ENCODE measurements at regions not wholly inside any gene's neighbourhood (a gene's known extent, or its start where the extent isn't known, plus 50 kb on each side); places are given as distances from the start of the nearest gene placed in this dataset.

GRCh38 chr15:96598514-96598913 lies 268.0 kb downstream of the NR2F2 start:
- Histone ChIP-seq H3K4me1 (no peaks in the 10 kb centered on the region), H3K4me3 (no peak overlapping the region), H3K36me3 (replicated peaks) (no peaks in the 10 kb centered on the region), H3K27me3 (ENCODE audit: low read depth) (peaks cover 6% of the 10 kb centered on the region; the same call in 1 of the 2 replicates), H3K9me3 (no peaks in the 10 kb centered on the region)
- no peak for DNase-seq (ENCODE audit: low spot score in 2 of 2)
- in situ Hi-C loops (cut with MboI; ENCODE audit: low sequenced_read_pairs), result no loop called here

GRCh38 chr15:96599268-96599667 lies 268.8 kb downstream of the NR2F2 start:
- H3K36me3 ChIP-seq (replicated peaks), result no peaks in the 10 kb centered on the region
- no peak overlapping the region for H3K4me3 ChIP-seq
- in situ Hi-C loops (cut with MboI; ENCODE audit: low sequenced_read_pairs), result no loop called here
- peaks cover 6% of the 10 kb centered on the region; the same call in 1 of the 2 replicates for H3K27me3 ChIP-seq (ENCODE audit: low read depth)
- H3K9me3 ChIP-seq, result no peaks in the 10 kb centered on the region
- no peak for DNase-seq (ENCODE audit: low spot score in 2 of 2)
- H3K4me1 ChIP-seq, result no peaks in the 10 kb centered on the region

- Histone ChIP-seq H3K9me3 (no peaks in the 10 kb centered on the region), H3K4me3 (no peak overlapping the region), H3K36me3 (replicated peaks) (no peaks in the 10 kb centered on the region), H3K4me1 (no peaks in the 10 kb centered on the region), H3K27me3 (ENCODE audit: low read depth) (peaks cover 6% of the 10 kb centered on the region; the same call in 1 of the 2 replicates)
- DNase-seq (ENCODE audit: low spot score in 2 of 2), result no peak
- in situ Hi-C loops (cut with MboI; ENCODE audit: low sequenced_read_pairs), result no loop called here
Observed at GRCh38 chr15:96600350-96600749, 269.9 kb downstream of the NR2F2 start.

DNA sequence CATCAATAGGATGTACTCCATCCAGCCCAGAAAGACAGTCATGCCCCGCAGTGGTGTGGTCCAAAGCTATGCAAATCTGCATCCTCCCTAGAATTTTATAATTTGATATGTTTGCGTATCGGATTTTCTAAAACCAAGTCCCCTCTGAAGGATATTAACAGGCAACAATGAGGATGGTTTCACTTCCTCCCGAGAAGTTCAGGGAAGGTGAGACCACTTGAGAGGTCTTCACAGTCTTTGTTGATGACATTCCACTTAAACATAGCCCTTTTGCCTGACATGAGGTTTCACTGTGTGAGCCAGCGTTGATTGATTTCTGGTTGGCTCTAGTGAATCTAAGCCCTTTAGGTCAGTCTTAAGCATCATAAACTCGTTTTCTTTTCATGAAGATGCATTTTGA lies 276.1 kb downstream of the NR2F2 start:
- H3K9me3 ChIP-seq, result no peaks in the 10 kb centered on the region
- no peaks in the 10 kb centered on the region for H3K36me3 ChIP-seq (replicated peaks)
- H3K4me3 ChIP-seq, result no peak overlapping the region
- 0 out of 2 replicates have a peak, but pooled peaks cover under 1% of the 10 kb centered on the region for H3K27me3 ChIP-seq (ENCODE audit: low read depth)
- in situ Hi-C loops (cut with MboI; ENCODE audit: low sequenced_read_pairs), result no loop called here
- H3K4me1 ChIP-seq, result no peaks in the 10 kb centered on the region
- no peak for DNase-seq (ENCODE audit: low spot score in 2 of 2)

- no peaks in the 10 kb centered on the region for H3K4me1 ChIP-seq
- in situ Hi-C loops (cut with MboI; ENCODE audit: low sequenced_read_pairs), result no loop called here
- no peaks in the 10 kb centered on the region for H3K36me3 ChIP-seq (replicated peaks)
- H3K4me3 ChIP-seq, result no peak overlapping the region
- DNase-seq (ENCODE audit: low spot score in 2 of 2), result no peak
- H3K9me3 ChIP-seq, result no peaks in the 10 kb centered on the region
- no peaks in the 10 kb centered on the region for H3K27me3 ChIP-seq (ENCODE audit: low read depth)
Observed at GRCh38 chr15:96610757-96611156, 280.3 kb downstream of the NR2F2 start.

- Histone ChIP-seq H3K4me1 (no peaks in the 10 kb centered on the region), H3K27me3 (ENCODE audit: low read depth) (no peaks in the 10 kb centered on the region), H3K36me3 (replicated peaks) (no peaks in the 10 kb centered on the region), H3K4me3 (no peak overlapping the region), H3K9me3 (no peaks in the 10 kb centered on the region)
- in situ Hi-C loops (cut with MboI; ENCODE audit: low sequenced_read_pairs), result no loop called here
- DNase-seq (ENCODE audit: low spot score in 2 of 2), result no peak
Observed at GRCh38 chr15:96612917-96613316, 282.4 kb downstream of the NR2F2 start.

DNA sequence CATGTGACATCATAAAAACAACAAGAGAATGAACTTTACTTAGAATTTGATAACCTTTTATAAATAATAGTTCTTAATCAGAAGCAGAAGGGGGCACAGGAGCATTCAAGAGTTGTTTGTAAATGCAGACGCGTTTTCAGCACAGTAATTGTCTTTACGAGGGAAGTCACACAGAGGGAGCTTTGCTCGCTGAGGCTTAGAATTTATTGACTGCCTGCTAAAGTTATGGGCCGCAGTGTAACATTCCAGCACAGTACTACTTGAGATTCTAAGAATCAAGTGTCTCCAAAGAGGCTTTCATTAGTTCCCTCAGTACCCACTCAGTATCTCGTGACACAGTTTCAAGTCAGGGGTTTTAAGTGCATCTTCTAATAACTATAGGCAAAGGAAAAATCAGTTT lies 288.7 kb downstream of the NR2F2 start:
- Histone ChIP-seq H3K36me3 (replicated peaks) (no peaks in the 10 kb centered on the region), H3K4me1 (no peaks in the 10 kb centered on the region), H3K9me3 (no peaks in the 10 kb centered on the region), H3K4me3 (no peak overlapping the region), H3K27me3 (ENCODE audit: low read depth) (peaks cover 6% of the 10 kb centered on the region; the same call in 1 of the 2 replicates)
- no peak for DNase-seq (ENCODE audit: low spot score in 2 of 2)
- in situ Hi-C loops (cut with MboI; ENCODE audit: low sequenced_read_pairs), result no loop called here

- Histone ChIP-seq H3K36me3 (replicated peaks) (no peaks in the 10 kb centered on the region), H3K9me3 (no peaks in the 10 kb centered on the region), H3K4me3 (no peak overlapping the region), H3K4me1 (no peaks in the 10 kb centered on the region), H3K27me3 (ENCODE audit: low read depth) (peaks cover 6% of the 10 kb centered on the region; the same call in 1 of the 2 replicates)
- no peak for DNase-seq (ENCODE audit: low spot score in 2 of 2)
- in situ Hi-C loops (cut with MboI; ENCODE audit: low sequenced_read_pairs), result no loop called here
Observed at GRCh38 chr15:96622714-96623113, 292.2 kb downstream of the NR2F2 start.

- Histone ChIP-seq H3K4me1 (no peaks in the 10 kb centered on the region), H3K4me3 (no peak overlapping the region), H3K9me3 (no peaks in the 10 kb centered on the region), H3K36me3 (replicated peaks) (no peaks in the 10 kb centered on the region), H3K27me3 (ENCODE audit: low read depth) (no peaks in the 10 kb centered on the region)
- DNase-seq (ENCODE audit: low spot score in 2 of 2), result no peak
- in situ Hi-C loops (cut with MboI; ENCODE audit: low sequenced_read_pairs), result no loop called here
Observed at GRCh38 chr15:96625256-96625655, 294.8 kb downstream of the NR2F2 start.

DNA sequence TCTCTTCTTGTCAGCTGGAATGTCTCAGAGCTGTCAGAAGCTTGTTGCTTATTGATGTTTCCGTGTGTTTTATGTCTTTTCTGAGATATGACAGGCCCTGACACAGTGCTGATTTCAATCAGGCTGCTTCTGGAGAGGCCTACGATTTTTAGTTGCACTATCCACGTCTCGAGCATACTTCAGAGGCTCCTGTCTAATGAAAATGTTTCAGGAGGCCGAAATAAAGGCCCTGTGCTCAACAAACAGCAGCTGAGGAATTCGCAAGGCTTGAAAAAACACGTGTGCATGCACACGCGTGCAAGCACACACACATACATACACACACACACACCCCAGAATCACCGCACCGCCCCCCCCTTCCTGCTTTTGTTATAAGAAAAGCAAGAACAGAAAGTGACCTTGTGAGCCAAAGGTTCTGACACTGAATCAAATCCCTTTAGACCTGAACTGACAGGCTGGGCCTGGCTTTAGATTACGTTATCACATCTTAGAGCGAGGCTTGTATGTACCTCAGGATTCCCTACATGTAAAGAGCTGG lies 296.6 kb downstream of the NR2F2 start:
- in situ Hi-C loops (cut with MboI; ENCODE audit: low sequenced_read_pairs), result no loop called here
- Histone ChIP-seq H3K9me3 (no peaks in the 10 kb centered on the region), H3K4me1 (no peaks in the 10 kb centered on the region), H3K4me3 (no peak overlapping the region), H3K36me3 (replicated peaks) (no peaks in the 10 kb centered on the region), H3K27me3 (ENCODE audit: low read depth) (no peaks in the 10 kb centered on the region)
- no peak for DNase-seq (ENCODE audit: low spot score in 2 of 2)

- no peak for DNase-seq (ENCODE audit: low spot score in 2 of 2)
- Histone ChIP-seq H3K27me3 (ENCODE audit: low read depth) (no peaks in the 10 kb centered on the region), H3K4me1 (no peaks in the 10 kb centered on the region), H3K9me3 (no peaks in the 10 kb centered on the region), H3K4me3 (no peak overlapping the region), H3K36me3 (replicated peaks) (no peaks in the 10 kb centered on the region)
- in situ Hi-C loops (cut with MboI; ENCODE audit: low sequenced_read_pairs), result no loop called here
Observed at GRCh38 chr15:96629511-96629910, 299.0 kb downstream of the NR2F2 start.

DNA sequence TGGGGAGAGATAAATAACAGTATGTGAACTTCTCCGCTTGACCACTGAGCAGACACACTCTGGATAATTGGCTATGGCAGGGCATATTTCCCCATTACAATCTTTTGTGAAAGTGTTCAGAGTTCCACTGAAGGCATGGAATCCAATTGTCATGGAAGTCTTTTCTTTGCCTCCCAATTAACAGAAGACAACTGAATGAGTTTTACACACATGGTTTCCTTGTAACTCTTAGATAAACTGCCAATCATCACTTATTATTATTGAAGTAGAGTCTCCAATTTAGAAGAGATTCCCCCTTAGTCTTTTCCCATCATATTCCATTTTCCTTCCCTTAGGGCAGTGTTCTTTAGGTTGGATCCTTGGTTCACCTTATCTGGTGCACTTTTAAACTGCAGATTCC lies 308.3 kb downstream of the NR2F2 start:
- in situ Hi-C loops (cut with MboI; ENCODE audit: low sequenced_read_pairs), result no loop called here
- no peaks in the 10 kb centered on the region for H3K27me3 ChIP-seq (ENCODE audit: low read depth)
- H3K9me3 ChIP-seq, result no peaks in the 10 kb centered on the region
- H3K4me1 ChIP-seq, result no peaks in the 10 kb centered on the region
- no peaks in the 10 kb centered on the region for H3K36me3 ChIP-seq (replicated peaks)
- no peak overlapping the region for H3K4me3 ChIP-seq
- DNase-seq (ENCODE audit: low spot score in 2 of 2), result no peak

- Histone ChIP-seq H3K4me3 (no peak overlapping the region), H3K4me1 (no peaks in the 10 kb centered on the region), H3K27me3 (ENCODE audit: low read depth) (0 out of 2 replicates have a peak, but pooled peaks cover 3% of the 10 kb centered on the region), H3K36me3 (replicated peaks) (no peaks in the 10 kb centered on the region), H3K9me3 (no peaks in the 10 kb centered on the region)
- in situ Hi-C loops (cut with MboI; ENCODE audit: low sequenced_read_pairs), result no loop called here
- no peak for DNase-seq (ENCODE audit: low spot score in 2 of 2)
Observed at GRCh38 chr15:96645796-96646195, 315.3 kb downstream of the NR2F2 start.

GRCh38 chr15:96648866-96649265 lies 318.4 kb downstream of the NR2F2 start:
- Histone ChIP-seq H3K4me1 (no peaks in the 10 kb centered on the region), H3K4me3 (no peak overlapping the region), H3K27me3 (ENCODE audit: low read depth) (0 out of 2 replicates have a peak, but pooled peaks cover 3% of the 10 kb centered on the region), H3K36me3 (replicated peaks) (no peaks in the 10 kb centered on the region), H3K9me3 (no peaks in the 10 kb centered on the region)
- in situ Hi-C loops (cut with MboI; ENCODE audit: low sequenced_read_pairs), result no loop called here
- DNase-seq (ENCODE audit: low spot score in 2 of 2), result no peak

- no peaks in the 10 kb centered on the region for H3K4me1 ChIP-seq
- H3K36me3 ChIP-seq (replicated peaks), result no peaks in the 10 kb centered on the region
- in situ Hi-C loops (cut with MboI; ENCODE audit: low sequenced_read_pairs), result no loop called here
- no peaks in the 10 kb centered on the region for H3K27me3 ChIP-seq (ENCODE audit: low read depth)
- H3K4me3 ChIP-seq, result no peak overlapping the region
- no peaks in the 10 kb centered on the region for H3K9me3 ChIP-seq
- no peak for DNase-seq (ENCODE audit: low spot score in 2 of 2)
Observed at GRCh38 chr15:96657096-96657495, 326.6 kb downstream of the NR2F2 start.

Measured in HAP-1 (cell line).